Chondrocyte (in vitro differentiated cells): ENCODE measurements at regions not wholly inside any gene's neighbourhood (a gene's known extent, or its start where the extent isn't known, plus 50 kb on each side); places are given as distances from the start of the nearest gene placed in this dataset.

Experiments used
- DNase-seq: peaks from one replicate; pipeline ENCODE4 v3.0.0; 2021; ENCODE audit warnings: mixed read lengths, low spot score
- H3K27ac Mint-ChIP-seq: one replicate; pipeline ENCODE4 v1.8.0; 2021; ENCODE audit warnings: mild to moderate bottlenecking, moderate library complexity, mixed read lengths; ENCODE audit not compliant: unreplicated experiment
- H3K27me3 Mint-ChIP-seq: 2 replicates; pipeline ENCODE4 v1.8.0; 2021; ENCODE audit warnings: low read depth, mixed read lengths
- H3K36me3 Mint-ChIP-seq: 2 replicates; pipeline ENCODE4 v1.8.0; 2021; ENCODE audit warnings: low read depth, mixed read lengths
- H3K4me1 Mint-ChIP-seq: 2 replicates; pipeline ENCODE4 v1.8.0; 2021; ENCODE audit warnings: low read depth, mild to moderate bottlenecking, mixed read lengths
- H3K4me3 Mint-ChIP-seq: one replicate; pipeline ENCODE4 v1.8.0; 2021; ENCODE audit warnings: mild to moderate bottlenecking, moderate library complexity, mixed read lengths; ENCODE audit not compliant: unreplicated experiment
- H3K9me3 Mint-ChIP-seq: 2 replicates; pipeline ENCODE4 v1.8.0; 2021; ENCODE audit warnings: low read depth, mixed read lengths
- TF ChIP-seq, protein P1 (sequence below): fragments of 200-600 bp; sonication (generic); IDR thresholded peaks from 2 replicates; pipeline ENCODE4 v1.5.0; 2021; ENCODE audit warnings: antibody characterized with exemption, mild to moderate bottlenecking, moderate library complexity

DNA sequence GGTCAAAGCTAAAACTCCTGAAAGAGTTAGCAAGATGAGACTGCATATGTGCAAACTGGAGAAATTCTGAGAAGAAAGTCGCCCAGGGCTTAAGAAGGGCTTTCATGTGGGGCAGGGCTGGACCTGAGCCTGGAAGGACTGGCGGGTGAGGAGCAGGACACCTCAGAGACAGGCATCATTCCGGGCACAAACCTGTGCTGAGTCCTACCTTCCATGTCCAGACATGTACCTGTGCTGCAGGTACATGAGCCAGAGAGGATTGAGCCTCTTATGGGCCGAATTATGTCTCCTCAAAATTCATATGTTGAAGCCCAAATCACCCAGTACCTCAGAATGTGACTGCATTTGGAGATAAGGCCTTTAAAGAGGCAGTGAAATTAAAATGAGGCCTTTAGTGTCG is 171.0 kb downstream of the QRSL1 start:
- Mint-ChIP-seq H3K9me3 (no peaks in the 10 kb centered on the region), H3K27me3 (peaks cover 7% of the 10 kb centered on the region), H3K36me3 (no peaks in the 10 kb centered on the region), H3K27ac (no peak overlapping the region), H3K4me3 (no peak overlapping the region), H3K4me1 (peaks cover 23% of the 10 kb centered on the region)
- DNase-seq: no peak
- TF ChIP-seq, protein P1, sequence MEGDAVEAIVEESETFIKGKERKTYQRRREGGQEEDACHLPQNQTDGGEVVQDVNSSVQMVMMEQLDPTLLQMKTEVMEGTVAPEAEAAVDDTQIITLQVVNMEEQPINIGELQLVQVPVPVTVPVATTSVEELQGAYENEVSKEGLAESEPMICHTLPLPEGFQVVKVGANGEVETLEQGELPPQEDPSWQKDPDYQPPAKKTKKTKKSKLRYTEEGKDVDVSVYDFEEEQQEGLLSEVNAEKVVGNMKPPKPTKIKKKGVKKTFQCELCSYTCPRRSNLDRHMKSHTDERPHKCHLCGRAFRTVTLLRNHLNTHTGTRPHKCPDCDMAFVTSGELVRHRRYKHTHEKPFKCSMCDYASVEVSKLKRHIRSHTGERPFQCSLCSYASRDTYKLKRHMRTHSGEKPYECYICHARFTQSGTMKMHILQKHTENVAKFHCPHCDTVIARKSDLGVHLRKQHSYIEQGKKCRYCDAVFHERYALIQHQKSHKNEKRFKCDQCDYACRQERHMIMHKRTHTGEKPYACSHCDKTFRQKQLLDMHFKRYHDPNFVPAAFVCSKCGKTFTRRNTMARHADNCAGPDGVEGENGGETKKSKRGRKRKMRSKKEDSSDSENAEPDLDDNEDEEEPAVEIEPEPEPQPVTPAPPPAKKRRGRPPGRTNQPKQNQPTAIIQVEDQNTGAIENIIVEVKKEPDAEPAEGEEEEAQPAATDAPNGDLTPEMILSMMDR: no peak

DNA sequence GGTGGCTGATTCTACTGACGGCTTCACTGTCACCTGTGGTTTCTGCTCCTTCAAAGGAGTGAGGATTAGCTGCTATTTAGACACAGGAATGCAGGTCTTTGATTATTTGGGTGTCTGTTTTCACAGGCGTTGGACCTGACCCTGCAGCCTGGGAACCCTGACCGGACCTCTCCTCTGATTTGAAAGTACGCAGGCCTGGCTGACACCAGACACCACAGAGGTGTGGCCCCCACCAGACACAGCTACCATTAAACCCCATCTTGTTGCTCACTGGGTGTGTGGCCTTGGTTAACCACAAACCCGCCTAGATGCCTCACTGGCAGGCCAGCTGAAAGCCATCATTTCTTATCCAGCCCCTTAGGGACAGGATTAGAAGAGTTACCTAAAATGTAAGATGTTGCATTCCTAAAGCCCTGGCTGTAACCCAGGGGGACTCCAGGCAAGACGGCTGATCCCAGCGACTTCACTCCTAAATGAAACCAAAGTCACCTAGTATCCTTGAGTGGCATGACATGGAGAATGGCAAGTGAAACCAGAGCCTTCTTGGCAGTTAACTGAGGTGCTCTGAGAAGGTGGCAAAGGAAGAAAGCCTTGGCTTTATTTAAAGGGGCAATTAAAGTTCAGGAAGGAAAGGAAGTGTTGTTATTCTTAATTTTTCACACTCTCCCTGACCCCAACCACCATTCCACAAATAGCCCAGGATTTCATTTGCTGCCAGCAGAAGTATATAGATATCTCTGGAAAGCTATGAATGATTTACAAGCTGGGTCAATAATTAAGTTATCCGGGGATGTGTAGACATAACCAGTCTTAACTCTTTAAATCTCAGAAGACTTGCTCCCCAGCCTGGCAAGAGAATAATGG is 169.9 kb downstream of the QRSL1 start:
- Mint-ChIP-seq H3K36me3 (no peaks in the 10 kb centered on the region), H3K27ac (no peak overlapping the region), H3K9me3 (no peaks in the 10 kb centered on the region), H3K4me1 (peaks cover 20% of the 10 kb centered on the region), H3K27me3 (peaks cover 12% of the 10 kb centered on the region), H3K4me3 (no peak overlapping the region)
- TF ChIP-seq, protein P1: no peak
- no peak for DNase-seq

DNA sequence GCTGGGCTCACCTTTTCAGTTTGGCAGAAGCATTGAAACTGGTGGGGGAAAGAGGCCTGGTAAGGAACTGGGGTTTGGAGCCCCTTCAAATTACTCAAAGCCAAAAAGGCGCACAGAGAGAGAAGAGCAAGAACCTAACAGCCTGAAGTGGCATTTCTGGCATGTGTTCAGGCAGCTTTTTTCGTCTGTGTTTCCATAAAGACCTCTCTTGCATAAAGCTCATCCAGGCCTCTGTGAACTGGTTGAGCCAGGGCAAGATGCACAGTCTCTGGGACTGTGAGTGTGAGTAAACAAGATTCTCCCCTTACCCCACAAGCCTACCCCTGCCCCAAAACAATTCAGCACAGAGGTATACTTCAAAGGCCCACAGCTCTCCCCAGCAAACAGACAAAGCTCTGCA is 167.8 kb downstream of the QRSL1 start:
- no peaks in the 10 kb centered on the region for H3K36me3 Mint-ChIP-seq
- H3K4me1 Mint-ChIP-seq: peaks cover 16% of the 10 kb centered on the region
- H3K27ac Mint-ChIP-seq: no peak overlapping the region
- H3K9me3 Mint-ChIP-seq: no peaks in the 10 kb centered on the region
- peaks cover 29% of the 10 kb centered on the region for H3K27me3 Mint-ChIP-seq
- no peak overlapping the region for H3K4me3 Mint-ChIP-seq
- no peak for DNase-seq
- TF ChIP-seq, protein P1: no peak

DNA sequence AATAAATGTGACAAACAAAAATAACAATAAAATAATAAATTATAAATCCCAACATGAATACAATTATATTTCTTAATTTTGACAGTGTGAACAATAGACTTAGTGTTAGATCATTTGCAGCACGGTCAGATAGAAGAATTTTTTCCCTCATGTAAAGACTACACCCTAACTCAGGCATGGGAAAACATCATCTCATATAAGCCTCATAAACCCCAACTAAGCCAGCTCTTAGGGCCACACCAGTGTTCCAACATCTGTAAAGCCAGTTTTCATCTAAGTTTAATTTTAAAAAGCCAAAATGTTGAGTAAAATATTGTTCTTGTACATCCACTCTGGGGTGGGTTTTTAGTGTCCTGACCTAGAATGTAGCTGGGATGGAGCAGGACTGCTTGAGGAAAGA is 167.4 kb downstream of the QRSL1 start:
- TF ChIP-seq, protein P1: no peak
- Mint-ChIP-seq H3K9me3 (no peaks in the 10 kb centered on the region), H3K4me1 (peaks cover 16% of the 10 kb centered on the region), H3K27me3 (peaks cover 29% of the 10 kb centered on the region), H3K4me3 (no peak overlapping the region), H3K36me3 (no peaks in the 10 kb centered on the region), H3K27ac (no peak overlapping the region)
- DNase-seq: no peak

DNA sequence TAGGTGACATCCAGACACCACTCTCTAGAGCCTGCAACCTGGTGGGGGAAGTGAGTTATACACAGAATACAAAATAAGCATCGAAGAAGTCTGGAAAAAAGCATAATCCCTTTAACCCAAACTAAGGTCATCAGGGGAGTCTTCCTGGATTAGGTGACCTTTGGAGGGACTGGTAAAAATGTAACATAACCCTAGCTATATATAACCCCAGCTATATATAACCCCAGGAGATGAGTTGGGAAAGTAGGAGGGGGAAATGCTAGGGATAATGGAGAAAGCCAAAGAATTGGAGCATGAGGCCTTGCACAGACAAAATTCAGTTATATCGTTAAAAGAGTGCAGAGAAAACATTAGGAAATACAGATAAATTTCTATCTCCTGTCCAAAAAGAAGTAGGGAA is 164.8 kb downstream of the QRSL1 start:
- no peaks in the 10 kb centered on the region for H3K9me3 Mint-ChIP-seq
- peaks cover 9% of the 10 kb centered on the region for H3K4me1 Mint-ChIP-seq
- no peak for DNase-seq
- TF ChIP-seq, protein P1: no peak
- H3K27me3 Mint-ChIP-seq: peaks cover 38% of the 10 kb centered on the region
- H3K4me3 Mint-ChIP-seq: no peak overlapping the region
- H3K27ac Mint-ChIP-seq: no peak overlapping the region
- no peaks in the 10 kb centered on the region for H3K36me3 Mint-ChIP-seq
